HL-60 (cell line): ENCODE measurements at regions not wholly inside any gene's neighbourhood (a gene's known extent, or its start where the extent isn't known, plus 50 kb on each side); places are given as distances from the start of the nearest gene placed in this dataset.

Experiments
- DNase-seq, 2 experiments: peaks; one replicate each; pipeline ENCODE4 v3.0.0-alpha.2; 2010 to 2020; ENCODE audit warnings: low read depth in 1 of 2, low spot score in 1 of 2
- H3K27ac ChIP-seq: fragments of 250-450 bp; sonication (Bioruptor Pico); replicated peaks from 2 replicates; pipeline ENCODE4 v1.5.1; 2020; ENCODE audit warnings: mild to moderate bottlenecking, moderate library complexity
- H3K27me3 ChIP-seq: fragments of 250-450 bp; sonication (Bioruptor Pico); 2 replicates; pipeline ENCODE4 v1.5.1; 2021; ENCODE audit warnings: mild to moderate bottlenecking, moderate library complexity; ENCODE audit not compliant: insufficient read depth, poor library complexity, severe bottlenecking
- H3K4me3 ChIP-seq: replicated peaks from 2 replicates; pipeline ENCODE4 v1.5.1; 2011; ENCODE audit warnings: mild to moderate bottlenecking, control low read depth, low read length; ENCODE audit not compliant: insufficient read depth
- GABPA ChIP-seq: IDR thresholded peaks from 2 replicates; pipeline ENCODE4 v1.6.1; 2012; ENCODE audit warnings: low read depth
- POLR2AphosphoS5 ChIP-seq: IDR thresholded peaks from 2 replicates; pipeline ENCODE4 v1.6.1; 2012; ENCODE audit warnings: low read depth
- SPI1 ChIP-seq: IDR thresholded peaks from 2 replicates; pipeline ENCODE4 v1.6.1; 2012; ENCODE audit warnings: low read depth, mild to moderate bottlenecking, borderline replicate concordance
- TF ChIP-seq, protein P1 (sequence below): IDR thresholded peaks from 2 replicates; pipeline ENCODE4 v1.6.1; 2012; ENCODE audit warnings: low read depth; ENCODE audit not compliant: insufficient replicate concordance
- TF ChIP-seq, protein P2 (sequence below): IDR thresholded peaks from one replicate; pipeline ENCODE4 v1.5.1; 2011; ENCODE audit warnings: low read length, control low read depth, inconsistent platforms; ENCODE audit not compliant: insufficient read depth

GRCh38 chr2:238988752-238989151 lies 140.9 kb downstream of the TWIST2 start:
- no peak overlapping the region for H3K27ac ChIP-seq
- TF ChIP-seq, protein P1, sequence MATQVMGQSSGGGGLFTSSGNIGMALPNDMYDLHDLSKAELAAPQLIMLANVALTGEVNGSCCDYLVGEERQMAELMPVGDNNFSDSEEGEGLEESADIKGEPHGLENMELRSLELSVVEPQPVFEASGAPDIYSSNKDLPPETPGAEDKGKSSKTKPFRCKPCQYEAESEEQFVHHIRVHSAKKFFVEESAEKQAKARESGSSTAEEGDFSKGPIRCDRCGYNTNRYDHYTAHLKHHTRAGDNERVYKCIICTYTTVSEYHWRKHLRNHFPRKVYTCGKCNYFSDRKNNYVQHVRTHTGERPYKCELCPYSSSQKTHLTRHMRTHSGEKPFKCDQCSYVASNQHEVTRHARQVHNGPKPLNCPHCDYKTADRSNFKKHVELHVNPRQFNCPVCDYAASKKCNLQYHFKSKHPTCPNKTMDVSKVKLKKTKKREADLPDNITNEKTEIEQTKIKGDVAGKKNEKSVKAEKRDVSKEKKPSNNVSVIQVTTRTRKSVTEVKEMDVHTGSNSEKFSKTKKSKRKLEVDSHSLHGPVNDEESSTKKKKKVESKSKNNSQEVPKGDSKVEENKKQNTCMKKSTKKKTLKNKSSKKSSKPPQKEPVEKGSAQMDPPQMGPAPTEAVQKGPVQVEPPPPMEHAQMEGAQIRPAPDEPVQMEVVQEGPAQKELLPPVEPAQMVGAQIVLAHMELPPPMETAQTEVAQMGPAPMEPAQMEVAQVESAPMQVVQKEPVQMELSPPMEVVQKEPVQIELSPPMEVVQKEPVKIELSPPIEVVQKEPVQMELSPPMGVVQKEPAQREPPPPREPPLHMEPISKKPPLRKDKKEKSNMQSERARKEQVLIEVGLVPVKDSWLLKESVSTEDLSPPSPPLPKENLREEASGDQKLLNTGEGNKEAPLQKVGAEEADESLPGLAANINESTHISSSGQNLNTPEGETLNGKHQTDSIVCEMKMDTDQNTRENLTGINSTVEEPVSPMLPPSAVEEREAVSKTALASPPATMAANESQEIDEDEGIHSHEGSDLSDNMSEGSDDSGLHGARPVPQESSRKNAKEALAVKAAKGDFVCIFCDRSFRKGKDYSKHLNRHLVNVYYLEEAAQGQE, result no peak
- TF ChIP-seq GABPA (no peak), SPI1 (no peak)
- TF ChIP-seq, protein P2, sequence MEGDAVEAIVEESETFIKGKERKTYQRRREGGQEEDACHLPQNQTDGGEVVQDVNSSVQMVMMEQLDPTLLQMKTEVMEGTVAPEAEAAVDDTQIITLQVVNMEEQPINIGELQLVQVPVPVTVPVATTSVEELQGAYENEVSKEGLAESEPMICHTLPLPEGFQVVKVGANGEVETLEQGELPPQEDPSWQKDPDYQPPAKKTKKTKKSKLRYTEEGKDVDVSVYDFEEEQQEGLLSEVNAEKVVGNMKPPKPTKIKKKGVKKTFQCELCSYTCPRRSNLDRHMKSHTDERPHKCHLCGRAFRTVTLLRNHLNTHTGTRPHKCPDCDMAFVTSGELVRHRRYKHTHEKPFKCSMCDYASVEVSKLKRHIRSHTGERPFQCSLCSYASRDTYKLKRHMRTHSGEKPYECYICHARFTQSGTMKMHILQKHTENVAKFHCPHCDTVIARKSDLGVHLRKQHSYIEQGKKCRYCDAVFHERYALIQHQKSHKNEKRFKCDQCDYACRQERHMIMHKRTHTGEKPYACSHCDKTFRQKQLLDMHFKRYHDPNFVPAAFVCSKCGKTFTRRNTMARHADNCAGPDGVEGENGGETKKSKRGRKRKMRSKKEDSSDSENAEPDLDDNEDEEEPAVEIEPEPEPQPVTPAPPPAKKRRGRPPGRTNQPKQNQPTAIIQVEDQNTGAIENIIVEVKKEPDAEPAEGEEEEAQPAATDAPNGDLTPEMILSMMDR, result no peak
- H3K27me3 ChIP-seq, result no peaks in the 10 kb centered on the region
- H3K4me3 ChIP-seq, result no peak overlapping the region
- no peak for DNase-seq

GRCh38 chr2:238989484-238989883 lies 141.6 kb downstream of the TWIST2 start:
- H3K27ac ChIP-seq, result no peak overlapping the region
- H3K27me3 ChIP-seq, result no peaks in the 10 kb centered on the region
- no peak overlapping the region for H3K4me3 ChIP-seq
- TF ChIP-seq, protein P1, result no peak
- TF ChIP-seq GABPA, result no peak
- no peak for TF ChIP-seq POLR2AphosphoS5
- no peak for TF ChIP-seq SPI1
- DNase-seq, result no peak

DNA sequence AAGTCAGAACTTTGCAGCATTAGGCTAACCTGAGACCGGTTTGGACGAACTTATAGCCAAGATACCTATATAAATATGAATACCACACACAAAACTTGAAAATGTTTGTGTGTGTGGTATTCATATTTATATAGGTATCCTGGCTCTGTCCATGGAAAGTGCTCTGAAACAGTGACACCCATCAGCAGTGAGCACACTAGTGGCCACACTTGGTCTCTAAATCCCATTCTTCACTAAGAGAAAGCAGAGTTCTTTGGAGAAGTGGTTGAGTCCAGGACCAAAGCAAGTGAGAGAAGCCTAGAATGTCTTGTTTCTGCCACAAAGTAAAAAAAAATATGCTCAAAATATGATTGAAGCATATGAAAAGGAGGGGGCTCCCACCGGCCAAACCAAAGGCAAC lies 146.5 kb downstream of the TWIST2 start:
- Histone ChIP-seq H3K4me3 (no peak overlapping the region), H3K27me3 (no peaks in the 10 kb centered on the region), H3K27ac (no peak overlapping the region)
- no peak for DNase-seq
- TF ChIP-seq, protein P2, result no peak
- no peak for TF ChIP-seq GABPA

- DNase-seq, result no peak
- Histone ChIP-seq H3K4me3 (no peak overlapping the region), H3K27me3 (no peaks in the 10 kb centered on the region), H3K27ac (no peak overlapping the region)
- no peak for TF ChIP-seq SPI1
- TF ChIP-seq, protein P2, result no peak
- no peak for TF ChIP-seq GABPA
Observed at GRCh38 chr2:238994876-238995275, 147.0 kb downstream of the TWIST2 start.
